ENCODE measurements at regions not wholly inside any gene's neighbourhood (a gene's known extent, or its start where the extent isn't known, plus 50 kb on each side); places are given as distances from the start of the nearest gene placed in this dataset.
"Not testable (repeated sequence)": the region's sequence is repeated elsewhere in the genome, so short reads cannot be mapped to it uniquely, and the experiment has no call there.

- POLR2A ChIA-PET, result no interaction called here
- DNase-seq (no peak), ATAC-seq (no peak)
- no peak overlapping the region for H3K27ac Mint-ChIP-seq
- H3K9me3 Mint-ChIP-seq, result no peaks in the 10 kb centered on the region
- H3K4me1 Mint-ChIP-seq, result peaks cover 0 to 2% (median 0%) of the 10 kb centered on the region in 4 donors
- H3K27me3 Mint-ChIP-seq, result peaks cover 0 to 8% (median 4%) of the 10 kb centered on the region in 5 donors
- no peak overlapping the region for H3K4me3 Mint-ChIP-seq
- no peaks in the 10 kb centered on the region for H3K36me3 Mint-ChIP-seq
Measured at GRCh38 chr2:63729831-63730230, 111.9 kb upstream of the UGP2 start.

DNA sequence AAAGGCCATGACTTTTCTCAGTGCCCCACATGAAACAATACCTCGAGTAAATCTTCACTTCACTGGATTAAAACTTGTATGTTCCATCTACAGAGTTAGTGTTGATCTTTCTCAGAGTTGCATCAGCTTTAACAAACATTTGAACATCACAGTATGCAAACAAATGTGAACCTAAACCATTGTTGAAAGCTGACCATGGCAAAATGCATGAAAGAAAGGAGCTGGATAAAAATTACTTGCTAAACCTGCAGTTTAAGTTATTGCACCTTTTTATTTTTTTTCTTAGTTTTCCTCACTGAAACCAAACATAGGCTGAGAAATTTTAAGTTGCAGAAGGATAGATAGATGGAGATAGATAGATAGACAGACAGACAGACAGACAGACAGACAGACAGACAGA, 107.2 kb upstream of the UGP2 start:
- DNase-seq (no peak), ATAC-seq (no peak)
- POLR2A ChIA-PET, result no interaction called here
- H3K27me3 Mint-ChIP-seq, result peaks cover 0 to 7% (median 3%) of the 10 kb centered on the region in 5 donors
- H3K9me3 Mint-ChIP-seq, result no peaks in the 10 kb centered on the region
- no peaks in the 10 kb centered on the region for H3K36me3 Mint-ChIP-seq
- peaks cover 0 to 2% (median 0%) of the 10 kb centered on the region in 4 donors for H3K4me1 Mint-ChIP-seq
- H3K4me3 Mint-ChIP-seq, result no peak overlapping the region
- H3K27ac Mint-ChIP-seq, result no peak overlapping the region

DNA sequence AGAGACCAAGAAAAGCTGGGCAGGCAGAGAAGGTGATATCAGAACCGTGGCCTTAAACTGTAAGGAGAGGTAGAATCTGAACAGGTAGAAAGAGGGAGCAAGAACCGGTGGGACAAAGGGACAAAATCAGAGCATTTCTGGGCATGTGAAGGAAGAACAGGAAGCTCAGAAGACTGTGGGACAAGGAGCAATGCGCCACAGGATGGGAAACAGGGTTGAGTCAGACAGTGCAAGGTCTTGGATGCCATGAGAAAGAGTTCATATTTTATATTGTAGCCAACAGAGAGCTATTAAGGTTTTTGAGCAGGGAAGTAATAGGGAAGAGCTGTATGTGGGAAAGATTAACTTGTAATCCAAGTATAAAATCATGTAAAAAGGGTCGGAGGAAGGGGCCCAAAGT, 106.4 kb upstream of the UGP2 start:
- POLR2A ChIA-PET, result no interaction called here
- DNase-seq, result no peak
- no peak for ATAC-seq
- peaks cover 0 to 5% (median 0%) of the 10 kb centered on the region in 5 donors for H3K27me3 Mint-ChIP-seq
- H3K27ac Mint-ChIP-seq, result peak overlapping the region in 1 of 10 donors; percentile 42
- H3K9me3 Mint-ChIP-seq, result no peaks in the 10 kb centered on the region
- no peaks in the 10 kb centered on the region for H3K36me3 Mint-ChIP-seq
- H3K4me1 Mint-ChIP-seq, result peaks cover 0 to 2% (median 0%) of the 10 kb centered on the region in 4 donors
- H3K4me3 Mint-ChIP-seq, result no peak overlapping the region

DNA sequence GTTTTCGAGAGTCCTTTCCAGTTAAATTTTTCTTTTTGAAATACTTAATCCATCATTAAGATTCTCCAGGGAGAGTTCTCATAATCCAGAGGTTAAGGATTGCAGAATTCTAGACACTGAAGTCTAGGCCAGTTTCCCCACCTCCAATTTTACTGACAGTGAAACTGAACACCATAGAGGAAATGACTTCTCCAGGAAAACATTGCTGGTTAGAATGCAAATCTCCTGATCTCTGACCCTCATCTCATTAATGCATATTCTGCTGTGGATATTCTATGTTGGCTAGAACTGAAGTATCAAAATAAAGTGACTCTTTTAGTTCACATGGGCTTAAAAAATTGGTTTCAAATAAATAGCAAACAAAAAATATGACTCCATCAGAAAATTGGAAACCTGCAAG, 105.8 kb upstream of the UGP2 start:
- peaks cover 0 to 2% (median 0%) of the 10 kb centered on the region in 4 donors for H3K4me1 Mint-ChIP-seq
- no peak overlapping the region for H3K27ac Mint-ChIP-seq
- ATAC-seq, result no peak
- no peaks in the 10 kb centered on the region for H3K36me3 Mint-ChIP-seq
- peaks cover 0 to 3% (median 0%) of the 10 kb centered on the region in 5 donors for H3K27me3 Mint-ChIP-seq
- H3K4me3 Mint-ChIP-seq, result no peak overlapping the region
- POLR2A ChIA-PET, result no interaction called here
- no peak for DNase-seq
- no peaks in the 10 kb centered on the region for H3K9me3 Mint-ChIP-seq

GRCh38 chr2:63736354-63736753, 105.3 kb upstream of the UGP2 start:
- H3K9me3 Mint-ChIP-seq, result no peaks in the 10 kb centered on the region
- H3K4me3 Mint-ChIP-seq, result no peak overlapping the region
- H3K36me3 Mint-ChIP-seq, result no peaks in the 10 kb centered on the region
- H3K4me1 Mint-ChIP-seq, result peaks cover 0 to 2% (median 0%) of the 10 kb centered on the region in 4 donors
- no peak overlapping the region for H3K27ac Mint-ChIP-seq
- H3K27me3 Mint-ChIP-seq, result peaks cover 0 to 3% (median 0%) of the 10 kb centered on the region in 5 donors
- DNase-seq, result no peak
- POLR2A ChIA-PET, result no interaction called here
- ATAC-seq, result no peak

DNA sequence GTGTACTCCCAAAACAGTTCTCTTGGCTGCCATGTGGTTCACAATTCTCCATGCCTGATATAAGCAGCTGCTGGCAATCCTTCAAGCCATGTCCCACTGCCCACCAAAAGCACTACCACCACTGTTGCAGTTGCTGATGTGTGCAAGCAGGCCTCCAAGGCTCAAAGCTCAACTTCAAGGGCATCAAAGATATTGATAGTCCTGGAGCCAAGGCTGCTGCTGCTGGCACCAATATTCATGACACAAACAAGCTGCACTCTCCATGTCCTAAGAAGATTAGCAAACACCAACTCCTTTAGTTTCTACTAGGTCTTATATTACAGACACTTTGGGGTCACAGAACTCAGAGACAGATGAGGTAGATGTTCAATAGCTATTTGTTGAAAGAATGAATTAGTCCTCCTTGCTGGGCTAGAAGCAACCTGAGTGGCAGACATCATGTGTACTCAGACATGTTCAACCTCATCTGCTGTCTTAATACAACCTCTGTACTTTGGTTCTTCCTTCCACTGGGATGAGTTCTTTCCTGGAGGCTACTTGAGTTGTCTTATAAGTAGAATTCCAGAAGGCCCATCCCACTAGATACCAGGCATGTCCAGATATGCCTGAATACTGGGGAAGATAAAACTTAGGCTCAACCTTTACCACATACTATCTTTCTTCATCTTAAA, 104.5 kb upstream of the UGP2 start:
- Mint-ChIP-seq H3K4me3 (no peak overlapping the region), H3K36me3 (no peaks in the 10 kb centered on the region), H3K4me1 (peaks cover 0 to 2% (median 0%) of the 10 kb centered on the region in 4 donors), H3K27ac (peak overlapping the region in 1 of 10 donors; percentile 54), H3K27me3 (peaks cover 0 to 3% (median 0%) of the 10 kb centered on the region in 5 donors), H3K9me3 (no peaks in the 10 kb centered on the region)
- ATAC-seq, result no peak
- POLR2A ChIA-PET, result no interaction called here
- no peak for DNase-seq

GRCh38 chr2:63738019-63738418, 103.7 kb upstream of the UGP2 start:
- Mint-ChIP-seq H3K27ac (no peak overlapping the region), H3K4me3 (no peak overlapping the region), H3K27me3 (peaks cover 0 to 1% (median 0%) of the 10 kb centered on the region in 5 donors), H3K9me3 (no peaks in the 10 kb centered on the region), H3K36me3 (no peaks in the 10 kb centered on the region), H3K4me1 (no peaks in the 10 kb centered on the region)
- no peak for ATAC-seq
- POLR2A ChIA-PET, result no interaction called here
- no peak for DNase-seq

DNA sequence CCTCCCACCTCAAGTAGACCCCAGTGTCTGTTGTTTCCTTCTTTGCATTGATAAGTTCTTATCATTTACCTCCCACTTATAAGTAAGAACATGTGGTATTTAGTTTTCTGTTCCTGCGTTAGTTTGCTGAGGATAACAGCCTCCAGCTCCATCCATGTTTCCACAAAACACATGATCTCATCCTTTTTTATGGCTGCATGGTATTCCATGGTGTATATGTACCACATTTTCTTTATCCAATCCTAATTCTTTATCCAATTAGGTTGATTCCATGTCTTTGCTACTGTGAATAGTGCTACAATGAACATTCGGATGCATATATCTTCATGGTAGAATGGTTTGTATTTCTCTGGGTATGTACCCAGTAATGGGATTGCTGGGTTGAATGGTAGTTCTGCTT, 102.5 kb upstream of the UGP2 start:
- H3K27me3 Mint-ChIP-seq, H3K4me3 Mint-ChIP-seq, POLR2A ChIA-PET, ATAC-seq, DNase-seq, H3K36me3 Mint-ChIP-seq, H3K27ac Mint-ChIP-seq, H3K4me1 Mint-ChIP-seq, H3K9me3 Mint-ChIP-seq: not testable (repeated sequence)

GRCh38 chr2:63740020-63740419, 101.7 kb upstream of the UGP2 start:
- no peak for DNase-seq
- no peak overlapping the region for H3K4me3 Mint-ChIP-seq
- H3K9me3 Mint-ChIP-seq, result no peaks in the 10 kb centered on the region
- no peak for ATAC-seq
- POLR2A ChIA-PET, result no interaction called here
- no peak overlapping the region for H3K27ac Mint-ChIP-seq
- H3K36me3 Mint-ChIP-seq, result no peaks in the 10 kb centered on the region
- H3K27me3 Mint-ChIP-seq, result peaks cover 0 to 1% (median 0%) of the 10 kb centered on the region in 5 donors
- no peaks in the 10 kb centered on the region for H3K4me1 Mint-ChIP-seq

- POLR2A ChIA-PET, result no interaction called here
- Mint-ChIP-seq H3K9me3 (peaks cover 0 to 3% (median 0%) of the 10 kb centered on the region in 9 donors), H3K4me1 (no peaks in the 10 kb centered on the region), H3K27me3 (peaks cover 0 to 1% (median 0%) of the 10 kb centered on the region in 5 donors), H3K27ac (no peak overlapping the region), H3K4me3 (no peak overlapping the region), H3K36me3 (no peaks in the 10 kb centered on the region)
- no peak for DNase-seq
- ATAC-seq, result no peak
Measured at GRCh38 chr2:63740943-63741342, 100.8 kb upstream of the UGP2 start.

DNA sequence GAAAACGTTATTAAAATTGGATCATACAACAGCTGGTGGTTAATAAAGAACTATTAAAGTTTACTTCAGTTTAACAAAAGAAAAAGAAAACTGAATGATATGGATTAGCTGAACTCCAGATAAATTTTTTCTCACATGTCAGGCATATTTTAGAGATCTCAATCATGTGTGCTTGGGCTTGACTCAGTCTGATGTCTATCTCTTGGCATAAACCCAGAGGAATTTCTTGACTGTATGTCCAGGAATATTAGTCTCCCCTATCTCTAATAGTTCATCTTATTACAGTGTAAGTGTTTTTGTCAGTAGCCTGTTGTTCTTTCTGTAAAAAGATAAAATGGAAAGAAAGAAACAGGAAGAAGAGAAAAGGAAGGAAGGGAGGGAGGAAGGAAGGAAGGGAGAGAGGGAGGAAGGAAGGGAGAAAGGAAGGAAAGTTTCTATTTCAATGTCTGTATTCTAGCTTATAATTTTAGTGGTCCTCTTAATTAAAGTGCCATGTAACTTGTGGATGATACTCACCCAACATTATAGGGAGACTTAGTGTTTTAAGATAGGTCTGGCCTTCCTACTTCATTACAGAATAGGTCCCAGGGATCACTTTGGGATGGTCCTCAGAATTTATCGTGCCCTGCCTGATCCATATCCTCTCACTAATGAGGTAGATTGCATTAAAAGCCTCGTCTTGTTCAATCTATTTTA, 99.7 kb upstream of the UGP2 start:
- Mint-ChIP-seq H3K36me3 (peaks cover 0 to 6% (median 5%) of the 10 kb centered on the region in 3 donors), H3K4me1 (no peaks in the 10 kb centered on the region), H3K27me3 (peaks cover 0 to 1% (median 0%) of the 10 kb centered on the region in 5 donors), H3K9me3 (peaks cover 0 to 9% (median 5%) of the 10 kb centered on the region in 9 donors), H3K4me3 (no peak overlapping the region), H3K27ac (no peak overlapping the region)
- DNase-seq (no peak), ATAC-seq (no peak)
- POLR2A ChIA-PET, result no interaction called here

DNA sequence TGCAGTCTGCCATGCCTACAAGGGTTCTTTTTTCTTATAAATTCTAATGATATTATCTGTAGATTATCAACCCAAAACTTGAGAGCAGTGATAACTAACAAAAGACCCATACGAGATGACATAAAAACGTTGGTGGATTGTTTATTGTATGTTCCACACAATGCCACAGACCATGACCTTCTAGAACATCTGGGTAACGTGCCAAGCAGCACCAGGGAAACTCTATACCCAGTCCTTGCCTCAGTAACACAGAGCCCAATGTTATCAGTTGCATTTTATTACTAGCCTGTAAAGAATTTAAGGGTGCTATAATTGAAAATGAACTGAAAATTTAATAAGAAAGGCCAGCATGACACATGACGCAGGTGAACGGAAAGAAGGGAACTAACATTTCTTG, 99.1 kb upstream of the UGP2 start:
- Mint-ChIP-seq H3K9me3 (peaks cover 0 to 13% (median 10%) of the 10 kb centered on the region in 9 donors), H3K27me3 (peaks cover 0 to 1% (median 0%) of the 10 kb centered on the region in 5 donors), H3K4me3 (no peak overlapping the region), H3K27ac (no peak overlapping the region), H3K36me3 (peaks cover 0 to 10% (median 6%) of the 10 kb centered on the region in 3 donors), H3K4me1 (no peaks in the 10 kb centered on the region)
- ATAC-seq (no peak), DNase-seq (no peak)
- POLR2A ChIA-PET, result no interaction called here

- Mint-ChIP-seq H3K4me3 (no peak overlapping the region), H3K36me3 (peaks cover 0 to 11% (median 6%) of the 10 kb centered on the region in 3 donors), H3K4me1 (no peaks in the 10 kb centered on the region), H3K27ac (no peak overlapping the region), H3K27me3 (peaks cover 0 to 1% (median 0%) of the 10 kb centered on the region in 5 donors), H3K9me3 (peaks cover 0 to 14% (median 10%) of the 10 kb centered on the region in 9 donors)
- DNase-seq (no peak), ATAC-seq (no peak)
- POLR2A ChIA-PET, result no interaction called here
Measured at GRCh38 chr2:63743170-63743981, 98.3 kb upstream of the UGP2 start.
